ENCODE measurements at regions not wholly inside any gene's neighbourhood (a gene's known extent, or its start where the extent isn't known, plus 50 kb on each side); places are given as distances from the start of the nearest gene placed in this dataset.
"Not testable (repeated sequence)": the region's sequence is repeated elsewhere in the genome, so short reads cannot be mapped to it uniquely, and the experiment has no call there.

DNA sequence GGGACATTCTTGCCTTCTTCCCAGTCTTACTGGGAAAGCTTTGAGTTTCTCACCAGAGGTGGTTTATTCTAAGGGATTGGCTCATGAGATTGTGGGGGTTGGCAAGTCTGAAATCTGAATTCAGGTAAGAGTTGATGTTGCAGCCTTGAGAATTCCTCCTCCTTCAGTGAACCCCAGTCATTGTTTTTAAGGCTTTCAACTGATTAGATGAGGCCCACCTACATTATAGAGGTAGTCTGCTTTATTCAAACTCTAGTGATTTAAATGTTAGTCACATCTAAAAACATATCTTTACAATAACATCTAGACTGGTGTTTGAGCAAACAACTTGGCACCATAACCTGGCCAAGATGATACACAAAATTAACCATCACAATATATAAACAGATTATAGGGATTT, 156.5 kb upstream of the MED14 start:
- no peak for DNase-seq (ENCODE audit: low spot score)

DNA sequence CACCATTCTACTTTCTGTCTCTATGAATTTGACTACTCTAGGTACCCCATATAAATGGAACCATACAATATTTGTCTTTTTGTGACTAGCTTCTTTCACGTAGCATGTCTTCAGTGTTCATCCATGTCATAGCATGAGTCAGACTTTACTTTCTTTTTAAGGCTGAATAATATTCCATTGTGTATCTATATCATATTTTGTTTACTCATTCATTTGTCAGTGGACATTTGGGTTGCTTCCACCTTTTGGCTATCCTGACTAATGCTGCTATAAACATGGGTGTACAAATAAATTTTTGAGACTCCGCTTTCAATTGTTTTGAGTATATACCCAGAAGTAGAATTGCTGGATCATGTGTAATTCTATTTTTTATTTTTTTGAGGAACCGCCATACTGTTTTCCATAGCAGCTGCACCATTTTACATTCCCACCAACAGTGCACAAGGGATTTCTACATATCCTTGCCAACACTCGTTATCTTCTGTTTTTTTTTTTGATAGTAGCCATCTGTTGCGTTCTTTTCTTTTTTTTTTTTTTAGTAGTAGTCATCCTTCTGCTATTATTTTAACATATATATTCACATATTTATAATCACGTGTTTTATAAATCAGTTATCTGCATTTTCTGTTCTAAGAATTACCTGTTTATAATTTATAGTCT, 158.0 kb upstream of the MED14 start:
- DNase-seq (ENCODE audit: low spot score), result no peak

DNA sequence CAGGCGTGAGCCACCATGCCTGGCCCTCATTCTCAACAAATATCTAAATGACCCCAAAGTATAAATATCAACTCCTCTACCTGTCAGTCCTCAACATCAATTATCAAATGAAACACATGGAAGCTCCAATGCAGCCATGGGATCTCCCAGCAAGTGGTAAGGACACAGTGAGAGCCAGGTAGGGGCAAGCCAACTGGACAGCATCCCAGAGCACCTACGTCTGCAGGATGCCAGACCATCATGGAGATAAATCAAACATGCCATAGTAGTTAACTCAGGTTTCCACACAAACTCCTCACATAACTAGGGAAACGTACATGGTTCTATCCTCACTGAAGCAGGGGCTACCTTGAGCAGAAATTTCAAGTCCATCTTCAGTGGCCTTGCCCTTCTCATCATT, 159.9 kb upstream of the MED14 start:
- DNase-seq (ENCODE audit: low spot score), result no peak

DNA sequence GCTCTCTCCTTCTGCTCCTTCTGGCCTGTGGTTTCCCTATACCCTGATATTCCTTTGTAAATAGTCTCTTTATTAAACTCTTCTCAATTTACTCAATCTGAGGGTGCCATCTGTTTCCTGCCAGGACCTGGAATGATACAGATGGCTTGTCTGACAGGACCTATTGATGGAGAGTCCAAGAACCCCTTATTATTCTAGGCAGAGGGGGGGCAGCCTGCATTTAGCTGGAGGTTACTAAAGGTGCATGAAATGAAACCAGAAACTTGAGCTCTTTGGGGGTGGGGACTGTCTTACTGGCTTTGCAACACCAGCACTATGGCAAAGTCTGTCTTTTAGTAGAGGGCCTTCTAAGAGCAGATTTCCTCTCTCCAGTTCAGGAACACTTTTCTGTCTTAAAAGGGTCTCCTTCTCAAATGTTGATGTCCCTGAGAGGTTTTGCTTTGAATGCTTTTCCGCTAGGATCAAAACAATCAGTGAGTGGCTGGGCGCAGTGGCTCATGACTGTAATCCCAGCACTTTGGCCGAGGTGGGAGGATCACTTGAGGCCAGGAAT, 162.5 kb upstream of the MED14 start:
- DNase-seq (ENCODE audit: low spot score), result no peak

DNA sequence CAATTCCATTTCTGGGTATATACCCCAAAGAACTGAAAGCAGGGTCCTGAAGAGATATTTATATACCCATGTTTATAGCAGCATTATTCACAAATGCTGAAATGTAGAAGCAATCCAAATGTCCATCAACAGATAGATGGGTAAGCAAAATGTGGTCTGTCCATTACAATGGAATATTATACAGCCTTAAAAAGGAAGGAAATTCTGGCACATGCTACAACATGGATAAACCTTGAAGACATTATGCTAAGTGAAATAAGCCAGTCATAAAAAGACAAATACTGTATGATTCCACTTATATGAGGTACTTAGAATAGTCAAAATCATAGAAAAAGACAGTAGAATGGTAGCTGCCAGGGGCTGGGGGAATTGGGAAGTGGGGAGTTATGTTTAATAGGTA, 169.4 kb upstream of the MED14 start:
- not testable (repeated sequence) for DNase-seq (ENCODE audit: low spot score)

DNA sequence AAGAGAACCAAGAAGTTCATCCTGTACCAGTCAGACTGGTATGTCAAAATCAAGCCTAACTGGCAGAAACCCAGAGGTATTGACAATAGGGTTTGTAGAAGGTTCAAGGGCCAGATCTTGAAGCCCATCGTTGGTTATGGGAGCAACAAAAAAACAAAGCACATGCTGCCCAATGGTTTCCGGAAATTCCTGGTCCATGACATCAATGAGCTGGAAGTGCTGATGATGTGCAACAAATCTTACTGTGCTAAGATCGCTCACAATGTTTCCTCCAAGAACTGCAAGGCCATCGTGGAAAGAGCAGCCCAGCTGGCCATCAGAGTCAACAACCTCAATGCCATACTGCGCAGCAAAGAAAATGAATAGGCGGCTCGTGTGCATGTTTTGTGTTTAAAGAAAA, 172.7 kb upstream of the MED14 start:
- no peak for DNase-seq (ENCODE audit: low spot score)

DNA sequence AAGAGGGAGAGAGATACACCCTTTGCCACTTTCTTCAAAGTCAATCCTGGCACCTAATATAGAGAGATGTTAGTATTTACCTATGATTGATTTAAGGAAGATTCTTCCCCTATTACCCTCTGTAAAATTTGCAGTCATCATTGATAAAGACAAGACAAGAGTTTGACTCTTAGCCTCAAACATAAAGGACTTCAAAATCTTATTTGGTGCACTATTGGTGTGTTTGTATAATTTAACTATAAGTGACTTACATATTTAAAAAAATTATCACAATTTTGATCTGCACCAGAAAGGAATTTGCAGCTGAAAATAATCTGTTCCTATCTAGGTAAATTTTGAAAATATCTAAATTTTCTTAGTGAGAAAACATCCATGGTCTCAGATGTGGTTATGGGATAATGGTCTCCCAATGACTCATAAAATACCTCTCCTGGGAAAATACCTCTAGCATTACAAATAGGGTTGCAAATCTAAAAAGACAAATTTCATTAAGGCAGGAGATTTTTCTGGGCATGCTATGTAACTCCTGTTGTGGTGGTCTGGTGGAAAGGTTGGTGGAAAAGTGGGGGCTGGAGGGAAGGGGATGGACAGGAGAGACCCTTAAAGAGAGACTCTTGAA, 173.6 kb upstream of the MED14 start:
- no peak for DNase-seq (ENCODE audit: low spot score)

DNA sequence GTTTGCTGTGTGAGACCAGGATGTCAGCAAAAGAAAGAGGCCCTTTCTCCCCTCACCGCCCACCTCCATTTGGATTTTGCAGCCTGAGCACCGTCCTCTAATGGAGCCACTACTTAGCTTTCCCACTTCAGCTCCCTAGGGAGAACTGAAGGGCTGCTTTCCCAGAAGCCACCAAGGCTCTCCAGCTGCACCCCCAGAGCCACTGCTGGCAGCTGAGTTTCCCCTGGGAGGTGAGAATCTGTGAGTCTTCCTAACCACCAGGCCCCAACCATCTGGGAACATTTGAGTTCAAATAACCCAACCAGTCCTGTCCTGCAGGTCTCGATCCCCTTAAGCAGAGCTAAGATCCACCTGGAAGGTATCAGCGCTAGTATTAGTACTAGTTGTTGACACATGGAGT, 173.1 kb upstream of the USP9X start:
- DNase-seq (ENCODE audit: low spot score), result no peak

DNA sequence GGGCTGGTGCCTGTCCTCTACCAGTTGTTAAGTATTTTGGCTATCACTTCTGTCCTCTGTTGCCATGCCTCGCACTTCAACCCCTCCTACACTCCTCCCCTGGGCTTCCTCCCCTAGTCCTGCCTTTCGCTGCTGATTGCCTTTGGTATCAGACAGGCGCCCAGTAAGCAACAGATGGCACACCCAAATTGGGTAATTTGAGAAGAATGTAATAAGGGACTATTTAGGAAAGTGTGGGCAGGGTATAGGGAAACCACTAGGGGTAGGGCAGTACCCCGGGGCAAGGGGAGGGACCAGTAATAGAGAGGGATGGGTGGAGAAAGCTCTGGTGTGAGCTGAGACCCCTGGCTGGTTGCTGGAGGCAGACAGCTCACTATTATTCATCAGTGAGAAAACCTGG, 172.7 kb upstream of the USP9X start:
- DNase-seq (ENCODE audit: low spot score), result no peak

DNA sequence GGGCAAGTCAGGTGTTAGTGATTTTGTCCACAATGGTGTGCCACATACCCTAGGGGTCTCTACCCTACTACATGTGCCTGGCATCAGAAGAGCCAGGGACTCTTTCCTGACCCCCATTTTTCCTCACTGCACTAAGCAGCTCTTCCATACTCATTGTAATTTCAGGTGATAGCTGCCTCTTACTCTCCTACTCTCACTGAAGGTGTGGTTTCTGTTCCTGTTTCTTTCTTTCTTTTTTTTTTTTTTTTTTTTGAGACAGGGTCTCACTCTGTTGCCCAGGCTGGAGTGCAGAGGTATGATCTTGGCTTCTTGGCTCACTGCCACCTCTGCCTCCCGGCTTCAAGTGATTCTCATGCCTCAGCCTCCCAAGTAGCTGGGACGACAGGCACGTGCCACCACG, 164.9 kb upstream of the USP9X start:
- no peak for DNase-seq (ENCODE audit: low spot score)

DNA sequence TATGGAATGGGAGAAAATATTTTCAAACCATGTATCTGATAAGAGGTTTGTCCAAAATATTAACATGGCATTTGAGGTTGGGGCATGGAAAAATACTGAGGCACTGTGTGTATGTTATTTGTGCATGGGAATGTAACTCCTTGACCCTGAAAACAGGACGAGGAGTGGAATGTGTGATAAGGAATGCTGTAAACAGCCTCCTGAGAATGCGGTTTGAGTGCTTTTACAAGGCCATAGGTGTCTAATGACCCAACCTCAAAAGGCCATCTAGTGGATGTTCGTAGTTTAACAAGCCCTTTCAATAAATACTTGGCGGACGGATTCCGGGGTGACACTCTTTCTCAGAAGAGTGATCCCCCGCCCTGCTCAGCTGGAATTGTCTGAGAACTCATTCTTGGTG, 162.9 kb upstream of the USP9X start:
- DNase-seq (ENCODE audit: low spot score), result peak; percentile 20

DNA sequence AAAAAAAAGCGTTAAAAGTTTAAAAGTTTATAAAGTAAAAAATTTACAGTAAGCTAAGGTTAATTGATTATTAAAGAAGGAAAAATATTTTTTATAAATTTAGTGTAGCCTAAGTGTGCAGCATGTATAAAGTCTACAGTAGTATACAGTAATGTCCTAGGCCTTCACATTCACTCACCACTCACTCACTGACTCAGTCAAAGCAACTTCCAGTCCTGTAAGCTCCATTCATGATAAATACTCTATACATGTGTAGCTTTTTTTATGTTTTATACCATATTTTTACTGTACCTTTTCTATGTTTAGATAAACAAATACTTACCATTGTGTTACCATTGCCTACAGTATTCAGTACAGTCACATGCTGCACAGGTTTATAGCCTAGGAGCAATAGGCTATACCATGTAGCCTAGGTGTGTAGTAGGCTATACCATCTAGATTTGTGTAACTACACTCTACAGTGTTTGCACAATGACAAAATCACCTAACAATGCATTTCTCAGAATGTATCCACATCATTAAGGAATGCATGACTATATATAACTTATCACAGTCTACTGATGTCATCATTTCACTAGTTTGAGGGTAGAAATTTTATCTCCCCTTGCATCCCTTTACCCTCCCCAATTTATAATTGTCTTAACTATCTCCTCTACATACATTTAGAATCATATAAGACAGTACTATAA, 158.4 kb upstream of the USP9X start:
- DNase-seq (ENCODE audit: low spot score), result not testable (repeated sequence)

DNA sequence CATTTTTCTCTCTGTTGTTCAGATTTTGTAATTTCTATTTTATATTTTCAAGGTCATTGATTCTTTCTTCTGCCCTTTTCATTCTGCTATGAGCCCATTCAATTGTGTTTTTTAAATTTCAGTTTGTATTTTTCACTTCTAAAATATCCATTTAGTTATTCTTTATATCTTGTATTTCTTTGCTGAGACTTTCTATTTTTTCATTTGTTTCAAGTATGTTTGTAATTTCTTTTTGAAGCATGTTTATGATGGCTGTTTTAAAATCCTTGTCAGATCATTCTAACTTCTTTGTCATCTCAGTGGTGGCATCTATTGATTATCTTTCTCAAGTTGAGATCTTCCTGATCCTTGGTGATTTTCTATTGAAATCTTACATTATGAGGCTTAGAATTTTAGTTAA, 157.2 kb upstream of the USP9X start:
- DNase-seq (ENCODE audit: low spot score), result no peak

DNA sequence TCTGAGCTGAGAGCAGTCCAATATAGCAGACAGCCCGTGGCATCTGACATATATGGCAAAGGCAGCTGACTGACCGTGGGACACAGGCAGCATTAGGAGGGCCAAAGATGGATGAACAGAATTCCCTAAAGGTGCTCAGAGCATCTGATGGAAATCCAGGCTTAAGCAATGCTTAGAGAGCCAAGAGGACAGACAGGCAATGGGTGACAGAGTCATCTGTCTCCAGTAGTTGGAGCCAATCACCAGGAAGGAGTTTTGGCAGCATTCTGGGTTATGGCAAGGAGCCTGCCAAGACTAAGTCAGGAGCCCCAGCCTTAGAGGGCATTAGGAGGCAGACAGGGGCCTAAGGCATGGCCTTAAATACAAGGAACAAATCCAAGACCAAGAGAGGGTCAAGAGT, 153.3 kb upstream of the USP9X start:
- DNase-seq (ENCODE audit: low spot score), result no peak

DNA sequence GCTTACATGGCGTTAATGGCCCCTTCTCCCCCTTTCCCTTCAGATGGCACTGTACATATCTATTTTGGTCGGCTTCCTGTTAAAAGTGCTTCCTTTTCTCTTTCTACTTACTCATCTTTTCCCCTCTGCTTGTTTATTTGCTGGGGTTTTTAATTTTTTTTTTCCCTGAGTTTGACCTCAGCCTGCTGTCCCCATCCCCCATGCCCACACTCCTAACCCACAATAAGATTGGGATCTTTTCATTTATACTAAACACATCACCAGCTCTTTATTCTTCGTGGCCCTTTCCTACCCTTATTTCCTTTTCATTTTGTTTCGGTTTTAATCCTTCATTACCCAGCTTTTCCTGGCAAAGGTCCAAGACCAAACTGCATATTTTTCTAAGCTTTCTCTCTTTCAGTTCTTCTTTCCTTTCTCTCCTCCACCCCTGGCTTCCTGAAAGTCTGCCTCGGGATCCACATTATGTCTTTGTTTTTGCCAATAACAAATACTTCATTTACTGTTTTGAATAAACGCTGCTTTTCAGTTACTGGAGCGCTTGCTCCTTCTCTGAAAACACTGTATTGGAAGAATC, 152.0 kb upstream of the USP9X start:
- DNase-seq (ENCODE audit: low spot score), result no peak

DNA sequence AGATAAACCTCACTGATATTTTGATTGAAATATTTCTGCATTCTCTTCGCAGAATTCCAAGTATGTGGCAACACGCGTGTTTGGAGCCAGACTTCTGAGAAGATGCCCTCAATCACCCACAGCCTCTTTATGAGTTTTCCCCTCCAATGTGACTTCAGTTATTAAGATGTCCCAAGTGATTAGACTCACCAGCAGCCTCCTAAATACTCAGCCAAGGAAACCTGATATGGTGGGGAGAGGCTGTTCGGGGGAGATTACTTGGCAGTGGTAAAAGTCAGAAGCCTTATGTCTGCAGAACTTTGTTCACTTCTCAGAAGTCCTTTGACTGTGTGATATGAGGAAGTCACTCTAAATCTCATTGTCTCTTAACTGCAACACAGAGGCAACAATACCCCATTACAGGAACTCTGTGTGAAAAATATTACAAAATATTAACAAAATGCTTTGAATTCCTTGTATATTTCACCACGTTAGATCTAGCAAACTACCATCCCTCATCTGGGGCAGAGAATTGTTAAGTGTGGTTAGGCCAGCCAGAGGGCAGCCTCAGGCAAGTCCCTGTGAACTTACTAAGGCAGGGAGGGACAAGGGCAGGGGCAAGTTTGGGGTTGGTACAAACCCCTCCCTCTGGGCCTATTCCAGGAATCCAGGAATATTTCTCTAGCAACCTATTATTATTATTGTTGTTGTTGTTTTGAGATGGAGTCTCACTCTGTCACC, 151.4 kb upstream of the USP9X start:
- DNase-seq (ENCODE audit: low spot score), result no peak

DNA sequence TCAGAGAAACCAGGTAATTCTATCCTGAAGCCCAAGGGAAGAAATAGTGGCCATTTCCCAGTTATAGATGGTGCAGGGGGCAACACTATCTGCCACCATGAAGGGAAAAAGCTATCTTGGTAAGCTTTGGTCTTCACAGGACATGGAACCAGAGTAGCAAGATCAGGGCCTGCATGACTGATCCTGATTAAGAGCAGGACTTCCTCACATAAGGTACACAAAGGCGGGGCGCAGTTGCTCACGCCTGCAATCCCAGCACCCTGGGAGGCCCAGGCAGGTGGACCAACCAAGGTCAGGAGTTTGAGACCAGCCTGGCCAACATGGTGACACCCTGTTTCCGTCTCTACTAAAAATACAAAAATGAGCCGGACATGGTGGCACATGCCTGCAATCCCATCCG, 148.4 kb upstream of the USP9X start:
- no peak for DNase-seq (ENCODE audit: low spot score)

DNA sequence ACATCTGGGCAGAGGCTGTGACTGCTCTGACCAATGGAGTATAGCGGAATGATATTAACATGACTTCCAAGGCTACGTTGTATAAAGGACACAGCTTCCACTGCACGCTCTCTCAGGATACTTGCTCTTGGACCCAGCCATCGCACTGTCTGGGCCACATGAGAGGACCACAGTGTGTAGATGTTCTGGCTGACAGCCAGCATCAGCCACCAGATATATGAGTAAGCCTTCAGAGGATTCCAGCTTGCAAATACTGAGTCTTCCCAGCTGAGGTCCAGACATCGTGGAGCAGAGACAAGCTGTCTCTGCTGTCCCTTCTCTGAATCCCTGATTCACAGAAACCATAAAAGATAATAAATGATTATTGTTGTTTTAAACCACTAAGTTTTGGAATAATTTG, 146.8 kb upstream of the USP9X start:
- no peak for DNase-seq (ENCODE audit: low spot score)

DNA sequence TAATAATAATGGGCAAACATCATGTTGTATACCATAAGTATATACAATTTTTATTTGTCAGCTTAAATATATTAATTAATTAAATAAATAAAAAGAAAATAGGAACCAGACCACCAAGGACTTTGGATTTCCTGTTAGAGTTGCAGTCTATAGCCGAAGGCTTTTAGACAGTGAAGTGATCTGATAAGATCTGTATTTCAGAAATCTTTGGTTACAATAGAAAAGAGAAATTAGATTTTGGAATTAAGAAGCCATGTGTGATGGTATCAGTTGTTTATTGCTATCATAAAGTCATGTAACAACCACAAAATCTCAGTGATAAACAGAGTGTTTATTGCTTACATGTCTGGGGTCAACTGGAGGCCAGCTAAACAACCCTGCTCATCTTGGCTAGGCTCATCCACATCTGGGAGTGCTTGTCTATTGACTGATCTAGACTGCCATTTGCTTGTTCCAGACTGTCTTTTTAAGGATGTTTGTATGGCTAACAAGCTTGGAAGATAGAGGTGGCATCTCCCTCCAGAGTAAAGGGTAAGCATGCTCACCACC, 142.1 kb upstream of the USP9X start:
- no peak for DNase-seq (ENCODE audit: low spot score)

DNA sequence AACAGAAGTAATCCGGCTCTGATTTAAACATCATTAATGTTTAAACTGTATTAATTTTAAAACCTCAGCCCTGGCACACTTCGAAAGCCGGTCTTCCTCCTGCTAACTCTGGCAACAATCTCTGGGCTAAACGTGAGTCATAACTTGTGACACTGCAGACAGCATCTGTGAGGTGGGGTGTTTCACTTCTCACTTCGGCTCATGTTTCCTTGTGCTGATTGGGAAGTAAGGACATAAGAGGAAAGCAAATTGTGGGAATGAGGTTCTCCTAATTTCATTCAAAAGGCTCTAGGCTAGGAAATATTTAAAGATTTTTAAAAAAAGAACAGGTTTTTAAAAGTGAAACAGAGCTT, 139.9 kb upstream of the USP9X start:
- DNase-seq (ENCODE audit: low spot score), result peak; percentile 32

DNA sequence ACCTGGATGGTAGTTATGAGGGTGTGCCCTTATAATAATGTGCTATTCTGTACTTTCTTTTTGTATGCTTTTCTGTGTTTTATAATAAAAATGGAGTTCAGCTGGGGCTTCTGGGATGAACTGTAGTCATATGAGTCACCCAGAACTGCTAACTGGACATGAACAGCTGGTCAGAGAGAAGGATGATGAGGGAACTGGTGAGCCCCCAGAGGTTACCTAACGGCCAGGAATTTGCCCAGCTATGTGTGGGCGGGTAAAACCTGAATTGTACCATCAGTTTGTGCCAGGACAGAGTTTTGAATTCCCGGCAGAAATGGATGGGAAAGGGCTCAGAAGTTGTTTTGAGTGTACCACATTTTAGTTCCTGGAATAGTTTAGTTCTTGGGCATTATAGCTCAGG, 138.0 kb upstream of the USP9X start:
- DNase-seq (ENCODE audit: low spot score), result no peak

DNA sequence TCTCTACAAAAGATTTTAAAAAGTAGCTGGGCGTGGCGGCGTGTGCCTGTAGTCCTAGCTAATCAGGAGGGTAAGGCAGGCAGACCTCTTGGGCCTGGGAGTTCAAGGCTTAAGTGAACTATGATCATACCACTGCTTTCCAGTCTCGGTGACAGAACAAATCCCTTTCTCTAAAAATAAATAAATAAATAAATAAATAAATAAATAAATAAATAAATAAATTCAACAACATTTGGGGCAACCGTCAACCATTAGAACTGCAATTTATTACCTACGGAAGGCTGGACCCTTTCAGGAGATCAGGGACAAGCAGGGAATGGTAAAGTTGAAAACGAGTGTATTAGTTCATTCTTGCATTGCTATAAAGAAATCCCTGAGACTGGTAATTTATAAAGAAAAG, 136.2 kb upstream of the USP9X start:
- DNase-seq (ENCODE audit: low spot score), result no peak
